ENCODE measurements at regions not wholly inside any gene's neighbourhood (a gene's known extent, or its start where the extent isn't known, plus 50 kb on each side); places are given as distances from the start of the nearest gene placed in this dataset.

- H3K36me3 Mint-ChIP-seq (ENCODE audit: insufficient read depth, unreplicated experiment): no peaks in the 10 kb centered on the region
- BruUV-seq (replicated peaks): no TSS peak
- H3K4me3 Mint-ChIP-seq (ENCODE audit: low read depth, unreplicated experiment): no peak overlapping the region
- H3K27me3 Mint-ChIP-seq (ENCODE audit: unreplicated experiment): no peaks in the 10 kb centered on the region
- H3K9me3 Mint-ChIP-seq (ENCODE audit: low read depth, unreplicated experiment): no peaks in the 10 kb centered on the region
- CTCF ChIA-PET: no interaction called here
- no peak overlapping the region for H3K27ac Mint-ChIP-seq (ENCODE audit: unreplicated experiment)
- no peak for TF ChIP-seq CTCF (IDR thresholded peaks at IDR 0.05; ENCODE audit: unreplicated experiment)
- intact Hi-C loops (cut with micrococcal nuclease; ENCODE audit: unreplicated experiment): no loop called here
- no peaks in the 10 kb centered on the region for H3K4me1 Mint-ChIP-seq (ENCODE audit: low read depth, unreplicated experiment)
- DNase-seq: no peak
Measured at GRCh38 chr18:44197832-44198611, 482.7 kb upstream of the SETBP1 start.

- no peak overlapping the region for H3K4me3 Mint-ChIP-seq (ENCODE audit: low read depth, unreplicated experiment)
- H3K27me3 Mint-ChIP-seq (ENCODE audit: unreplicated experiment): no peaks in the 10 kb centered on the region
- no peak for DNase-seq
- H3K36me3 Mint-ChIP-seq (ENCODE audit: insufficient read depth, unreplicated experiment): no peaks in the 10 kb centered on the region
- BruUV-seq (replicated peaks): no TSS peak
- intact Hi-C loops (cut with micrococcal nuclease; ENCODE audit: unreplicated experiment): no loop called here
- no peak for TF ChIP-seq CTCF (IDR thresholded peaks at IDR 0.05; ENCODE audit: unreplicated experiment)
- CTCF ChIA-PET: interaction anchor here (0.6 kb wide), 2 partner anchors 47 to 80 kb away, joined by 3 read pairs; no protein-coding TSS in a partner anchor
- H3K9me3 Mint-ChIP-seq (ENCODE audit: low read depth, unreplicated experiment): peaks cover 2% of the 10 kb centered on the region
- no peaks in the 10 kb centered on the region for H3K4me1 Mint-ChIP-seq (ENCODE audit: low read depth, unreplicated experiment)
- no peak overlapping the region for H3K27ac Mint-ChIP-seq (ENCODE audit: unreplicated experiment)
Measured at GRCh38 chr18:44198612-44199284, 481.9 kb upstream of the SETBP1 start.

- DNase-seq: no peak
- BruUV-seq (replicated peaks): no TSS peak
- intact Hi-C loops (cut with micrococcal nuclease; ENCODE audit: unreplicated experiment): no loop called here
- TF ChIP-seq CTCF (IDR thresholded peaks at IDR 0.05; ENCODE audit: unreplicated experiment): no peak
- H3K9me3 Mint-ChIP-seq (ENCODE audit: low read depth, unreplicated experiment): no peaks in the 10 kb centered on the region
- CTCF ChIA-PET: no interaction called here
- H3K4me1 Mint-ChIP-seq (ENCODE audit: low read depth, unreplicated experiment): peaks cover 12% of the 10 kb centered on the region
- no peaks in the 10 kb centered on the region for H3K36me3 Mint-ChIP-seq (ENCODE audit: insufficient read depth, unreplicated experiment)
- no peak overlapping the region for H3K4me3 Mint-ChIP-seq (ENCODE audit: low read depth, unreplicated experiment)
- no peaks in the 10 kb centered on the region for H3K27me3 Mint-ChIP-seq (ENCODE audit: unreplicated experiment)
- H3K27ac Mint-ChIP-seq (ENCODE audit: unreplicated experiment): no peak overlapping the region
Measured at GRCh38 chr18:44213293-44213692, 467.4 kb upstream of the SETBP1 start.

GRCh38 chr18:44214396-44214795 lies 466.3 kb upstream of the SETBP1 start:
- Mint-ChIP-seq H3K4me3 (ENCODE audit: low read depth, unreplicated experiment) (no peak overlapping the region), H3K36me3 (ENCODE audit: insufficient read depth, unreplicated experiment) (no peaks in the 10 kb centered on the region), H3K27ac (ENCODE audit: unreplicated experiment) (no peak overlapping the region), H3K27me3 (ENCODE audit: unreplicated experiment) (no peaks in the 10 kb centered on the region), H3K4me1 (ENCODE audit: low read depth, unreplicated experiment) (peaks cover 12% of the 10 kb centered on the region), H3K9me3 (ENCODE audit: low read depth, unreplicated experiment) (no peaks in the 10 kb centered on the region)
- no peak for DNase-seq
- intact Hi-C loops (cut with micrococcal nuclease; ENCODE audit: unreplicated experiment): no loop called here
- CTCF ChIA-PET: no interaction called here
- no TSS peak for BruUV-seq (replicated peaks)
- no peak for TF ChIP-seq CTCF (IDR thresholded peaks at IDR 0.05; ENCODE audit: unreplicated experiment)
